Peyer's patch (tissue), 4 donors: ENCODE measurements at regions not wholly inside any gene's neighbourhood (a gene's known extent, or its start where the extent isn't known, plus 50 kb on each side); places are given as distances from the start of the nearest gene placed in this dataset.

Experiments
- POLR2A ChIP-seq, 2 donors: fragments of 450-650 bp; IDR thresholded peaks; one replicate each; pipeline ENCODE4 v1.5.1; 2017; ENCODE audit warnings: antibody characterized with exemption in 2 of 2, mild to moderate bottlenecking in 2 of 2, moderate library complexity in 2 of 2
- TF ChIP-seq, protein P1 (sequence below), 6 experiments: fragments of 450-650 bp in 4 of 6; fragments of 200-600 bp in 2 of 6; sonication (generic) in 1 of 6; IDR thresholded peaks; one replicate each; pipeline ENCODE4 v1.5.1; 2017 to 2019; ENCODE audit warnings: antibody characterized with exemption in 6 of 6, mild to moderate bottlenecking in 3 of 6, moderate library complexity in 1 of 6

DNA sequence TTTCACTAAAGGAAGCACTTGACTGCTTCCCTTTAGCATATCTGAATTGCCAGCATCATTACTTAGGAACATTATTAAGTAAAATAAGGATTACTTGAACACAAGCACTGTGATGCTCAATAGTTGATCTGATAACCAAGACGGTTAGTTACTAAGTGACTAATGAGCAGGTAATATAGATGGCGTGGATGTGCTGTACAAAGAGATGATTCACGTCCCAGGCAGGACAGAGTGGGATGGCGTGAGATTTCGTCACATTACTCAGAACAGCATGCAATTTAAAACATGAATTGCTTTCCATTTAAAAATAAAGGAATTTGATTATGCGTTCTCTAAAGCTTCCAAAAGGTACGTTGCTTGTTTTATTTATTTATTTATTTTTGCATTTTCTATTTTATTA is 240.0 kb upstream of the ARHGEF26 start:
- TF ChIP-seq POLR2A (IDR thresholded peaks at IDR 0.05), result no peak
- TF ChIP-seq, protein P1, sequence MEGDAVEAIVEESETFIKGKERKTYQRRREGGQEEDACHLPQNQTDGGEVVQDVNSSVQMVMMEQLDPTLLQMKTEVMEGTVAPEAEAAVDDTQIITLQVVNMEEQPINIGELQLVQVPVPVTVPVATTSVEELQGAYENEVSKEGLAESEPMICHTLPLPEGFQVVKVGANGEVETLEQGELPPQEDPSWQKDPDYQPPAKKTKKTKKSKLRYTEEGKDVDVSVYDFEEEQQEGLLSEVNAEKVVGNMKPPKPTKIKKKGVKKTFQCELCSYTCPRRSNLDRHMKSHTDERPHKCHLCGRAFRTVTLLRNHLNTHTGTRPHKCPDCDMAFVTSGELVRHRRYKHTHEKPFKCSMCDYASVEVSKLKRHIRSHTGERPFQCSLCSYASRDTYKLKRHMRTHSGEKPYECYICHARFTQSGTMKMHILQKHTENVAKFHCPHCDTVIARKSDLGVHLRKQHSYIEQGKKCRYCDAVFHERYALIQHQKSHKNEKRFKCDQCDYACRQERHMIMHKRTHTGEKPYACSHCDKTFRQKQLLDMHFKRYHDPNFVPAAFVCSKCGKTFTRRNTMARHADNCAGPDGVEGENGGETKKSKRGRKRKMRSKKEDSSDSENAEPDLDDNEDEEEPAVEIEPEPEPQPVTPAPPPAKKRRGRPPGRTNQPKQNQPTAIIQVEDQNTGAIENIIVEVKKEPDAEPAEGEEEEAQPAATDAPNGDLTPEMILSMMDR (IDR thresholded peaks at IDR 0.05), result no peak
